ENCODE measurements at regions not wholly inside any gene's neighbourhood (a gene's known extent, or its start where the extent isn't known, plus 50 kb on each side); places are given as distances from the start of the nearest gene placed in this dataset.

DNA sequence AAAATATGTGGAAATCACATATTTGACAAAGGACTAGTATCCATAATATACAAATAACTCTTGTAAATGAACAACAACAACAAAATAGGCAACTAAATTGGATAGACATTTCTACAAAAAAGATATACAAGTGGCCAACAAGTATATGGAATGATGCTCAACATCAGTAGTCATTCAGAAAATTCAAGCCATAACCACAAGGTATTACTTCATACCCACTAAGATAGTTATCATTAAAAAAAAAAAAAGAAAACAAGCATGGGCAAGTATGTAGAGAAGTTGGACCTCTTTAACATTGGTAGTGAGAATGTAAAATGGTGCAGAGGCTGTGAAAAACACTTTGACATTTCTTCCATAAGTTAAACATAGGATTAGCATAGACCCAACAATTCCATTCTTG, 80.8 kb downstream of the CYP26A1 start:
- TF ChIP-seq JUND (IDR thresholded peaks at IDR 0.05; ENCODE audit: low read depth), result no peak
- in situ Hi-C loops (cut with HindIII; ENCODE audit: low pct_unique_long_range_greater_than_20kb, low sequenced_read_pairs), result no loop called here
- DNase-seq (ENCODE audit: low read depth in 1 of 2, low spot score in 1 of 2), result no peak

DNA sequence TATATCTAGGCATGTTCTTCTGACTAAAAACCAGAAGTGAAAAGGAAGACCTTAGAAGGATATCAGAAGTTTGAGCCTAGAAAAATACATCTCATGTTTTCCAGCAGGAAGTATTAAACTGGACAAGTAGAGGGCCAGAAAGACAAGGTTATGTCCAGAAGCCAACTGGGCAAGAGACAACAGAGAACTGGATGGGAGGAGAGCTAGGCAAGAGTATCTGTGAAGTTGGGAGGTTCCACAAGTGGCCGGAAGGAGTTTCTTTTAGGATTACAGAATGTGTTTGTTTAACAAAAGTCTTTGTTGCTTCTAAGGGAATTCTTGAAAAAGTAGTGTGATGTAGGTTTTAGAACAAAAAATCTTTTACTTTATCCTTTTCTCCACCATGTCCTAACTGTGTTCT, 86.4 kb downstream of the CYP26A1 start:
- DNase-seq (ENCODE audit: low read depth in 1 of 2, low spot score in 1 of 2), result no peak
- TF ChIP-seq JUND (IDR thresholded peaks at IDR 0.05; ENCODE audit: low read depth), result no peak
- in situ Hi-C loops (cut with HindIII; ENCODE audit: low pct_unique_long_range_greater_than_20kb, low sequenced_read_pairs), result no loop called here

DNA sequence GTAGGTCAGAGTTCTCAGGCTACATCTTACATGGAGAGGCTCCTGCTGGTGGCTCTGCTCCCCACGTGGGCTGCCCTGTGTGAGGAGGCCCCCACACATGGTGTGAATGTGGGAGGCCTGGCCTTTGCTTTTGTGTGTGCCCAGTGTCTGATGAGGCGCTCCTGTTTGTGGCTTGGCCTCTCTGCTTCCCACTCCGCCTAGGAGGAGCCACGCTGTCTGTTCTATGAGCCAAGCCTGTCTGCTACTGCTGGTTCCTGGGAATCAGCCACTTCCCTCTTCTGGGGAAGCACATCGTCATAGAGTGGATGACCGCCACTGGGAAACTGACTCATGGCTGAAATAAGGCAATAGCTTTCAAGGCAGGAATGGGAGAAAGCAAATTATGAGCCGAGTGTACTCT, 87.1 kb downstream of the CYP26A1 start:
- DNase-seq (ENCODE audit: low read depth in 1 of 2, low spot score in 1 of 2), result no peak
- in situ Hi-C loops (cut with HindIII; ENCODE audit: low pct_unique_long_range_greater_than_20kb, low sequenced_read_pairs), result no loop called here
- TF ChIP-seq JUND (IDR thresholded peaks at IDR 0.05; ENCODE audit: low read depth), result no peak

DNA sequence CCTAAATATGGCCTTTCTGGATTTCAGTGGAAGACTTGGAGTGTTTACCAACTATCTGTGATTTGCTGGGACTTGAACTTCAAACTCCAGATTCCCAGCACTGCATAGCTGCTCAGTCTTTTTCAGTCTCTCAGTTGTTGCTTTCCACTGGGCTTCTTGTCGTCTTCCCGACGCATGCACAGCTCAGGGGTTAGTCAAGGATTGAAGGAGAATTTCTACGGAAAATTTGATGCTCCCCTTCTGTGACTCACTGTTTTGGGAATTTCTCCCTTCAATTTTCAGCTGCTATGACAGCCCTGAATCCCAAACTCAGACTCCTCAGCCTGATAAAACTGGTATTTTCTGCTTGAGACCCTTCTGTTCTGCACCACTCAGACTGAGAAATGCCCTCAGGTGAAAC, 91.7 kb downstream of the CYP26A1 start:
- in situ Hi-C loops (cut with HindIII; ENCODE audit: low pct_unique_long_range_greater_than_20kb, low sequenced_read_pairs), result no loop called here
- DNase-seq (ENCODE audit: low read depth in 1 of 2, low spot score in 1 of 2), result no peak
- TF ChIP-seq JUND (IDR thresholded peaks at IDR 0.05; ENCODE audit: low read depth), result no peak

DNA sequence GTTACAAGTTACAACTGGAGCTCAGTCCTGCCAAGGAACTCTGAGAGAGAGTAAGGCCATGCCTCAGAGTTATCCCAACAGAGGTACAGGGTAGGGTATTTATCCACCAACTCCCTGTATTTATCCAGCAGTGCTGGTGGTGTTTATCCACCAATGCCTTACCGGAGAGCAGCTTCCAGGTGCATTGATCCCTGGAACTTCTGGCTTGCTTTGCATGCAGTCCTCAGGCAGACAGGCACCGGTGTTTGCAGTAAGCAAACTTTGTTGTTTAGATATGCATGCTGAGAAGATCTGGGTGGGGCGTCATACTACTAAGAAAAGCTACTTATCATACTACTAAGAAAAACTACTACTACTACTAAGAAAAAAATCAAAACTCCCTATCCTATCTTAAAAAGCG, 92.4 kb downstream of the CYP26A1 start:
- in situ Hi-C loops (cut with HindIII; ENCODE audit: low pct_unique_long_range_greater_than_20kb, low sequenced_read_pairs), result no loop called here
- DNase-seq (ENCODE audit: low read depth in 1 of 2, low spot score in 1 of 2), result peak in 1 of 2 experiments; percentile 25
- no peak for TF ChIP-seq JUND (IDR thresholded peaks at IDR 0.05; ENCODE audit: low read depth)

DNA sequence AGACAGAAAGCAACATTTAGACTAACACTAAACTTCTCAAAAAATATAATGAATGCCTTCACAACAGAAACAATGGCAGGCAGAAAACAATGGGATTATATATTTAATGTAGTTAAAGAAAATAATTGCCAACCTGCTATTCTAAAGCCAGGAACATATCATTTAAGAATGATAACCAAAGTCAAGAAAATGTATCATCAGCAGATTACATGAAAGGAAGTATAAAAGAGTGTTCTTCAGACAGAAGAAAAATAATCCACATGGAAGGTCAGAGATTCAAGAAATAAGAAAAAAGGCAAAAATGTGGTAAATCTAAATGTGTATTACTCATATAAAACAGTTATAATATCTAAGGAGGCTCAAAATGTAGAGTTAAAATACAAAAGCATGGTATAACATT, 98.1 kb downstream of the CYP26A1 start:
- no peak for TF ChIP-seq JUND (IDR thresholded peaks at IDR 0.05; ENCODE audit: low read depth)
- DNase-seq (ENCODE audit: low read depth in 1 of 2, low spot score in 1 of 2), result no peak
- in situ Hi-C loops (cut with HindIII; ENCODE audit: low pct_unique_long_range_greater_than_20kb, low sequenced_read_pairs), result no loop called here

DNA sequence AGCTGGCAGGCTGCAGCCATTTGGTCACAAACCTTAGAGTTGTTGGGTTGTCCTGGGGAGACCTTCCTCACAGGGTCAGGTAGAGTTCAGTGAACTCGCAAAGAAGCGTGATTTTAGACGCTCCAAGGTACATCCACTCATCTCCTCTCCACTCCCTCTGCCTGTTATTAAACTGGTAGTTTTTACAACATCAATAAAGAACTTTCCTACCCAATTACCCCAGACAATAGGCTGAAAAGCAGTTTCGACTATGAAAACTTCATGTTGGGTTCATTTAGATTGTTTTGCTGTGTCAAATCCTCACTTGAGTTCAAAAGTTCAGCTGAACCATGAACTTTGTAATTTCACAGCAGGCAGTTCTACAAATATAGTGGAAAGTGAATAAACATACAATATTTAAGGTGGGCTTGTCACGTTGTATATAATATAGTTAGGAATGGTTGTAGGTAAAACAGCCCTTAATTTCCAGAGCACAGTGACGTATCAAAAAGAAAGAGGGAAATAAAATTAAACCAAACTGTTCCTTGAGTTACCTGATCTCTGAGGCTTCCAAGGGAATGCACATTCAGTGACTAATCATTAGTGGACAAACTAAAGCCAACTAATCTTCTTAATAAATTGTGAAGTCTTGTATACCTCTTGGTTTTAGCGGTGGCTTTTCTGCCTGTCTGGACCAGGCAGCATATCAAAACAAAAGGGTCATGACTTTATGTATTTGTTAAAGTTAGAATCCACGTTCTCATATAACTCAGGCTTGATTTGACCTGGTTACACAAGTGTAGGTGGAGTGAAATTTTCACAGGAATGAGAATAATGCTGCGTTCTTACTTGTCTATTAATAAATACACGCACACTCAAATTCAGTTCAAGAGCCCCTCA, 100.5 kb downstream of the CYP26A1 start:
- in situ Hi-C loops (cut with HindIII; ENCODE audit: low pct_unique_long_range_greater_than_20kb, low sequenced_read_pairs), result no loop called here
- DNase-seq (ENCODE audit: low read depth in 1 of 2, low spot score in 1 of 2), result no peak
- TF ChIP-seq JUND (IDR thresholded peaks at IDR 0.05; ENCODE audit: low read depth), result no peak

DNA sequence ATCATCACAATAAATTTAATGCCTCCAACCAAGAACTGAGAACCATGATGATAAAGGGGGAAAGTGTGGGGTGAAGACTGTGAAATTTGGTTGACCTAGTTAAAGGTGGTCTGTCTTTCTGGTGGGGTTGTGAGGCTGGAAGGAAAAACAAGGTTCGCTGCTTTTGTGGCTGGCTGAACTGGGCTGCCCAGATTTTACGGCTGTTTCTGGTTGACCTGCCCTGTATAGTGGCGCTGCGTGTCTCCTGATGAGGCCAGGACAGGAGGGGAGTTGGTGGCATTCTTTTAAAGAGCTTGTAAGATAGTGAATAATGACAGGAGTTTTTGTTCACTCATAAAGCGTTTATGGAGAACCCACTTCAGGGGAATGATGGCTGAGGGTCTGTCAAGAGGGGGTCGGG, 101.8 kb downstream of the CYP26A1 start:
- DNase-seq (ENCODE audit: low read depth in 1 of 2, low spot score in 1 of 2), result no peak
- no peak for TF ChIP-seq JUND (IDR thresholded peaks at IDR 0.05; ENCODE audit: low read depth)
- in situ Hi-C loops (cut with HindIII; ENCODE audit: low pct_unique_long_range_greater_than_20kb, low sequenced_read_pairs), result no loop called here

DNA sequence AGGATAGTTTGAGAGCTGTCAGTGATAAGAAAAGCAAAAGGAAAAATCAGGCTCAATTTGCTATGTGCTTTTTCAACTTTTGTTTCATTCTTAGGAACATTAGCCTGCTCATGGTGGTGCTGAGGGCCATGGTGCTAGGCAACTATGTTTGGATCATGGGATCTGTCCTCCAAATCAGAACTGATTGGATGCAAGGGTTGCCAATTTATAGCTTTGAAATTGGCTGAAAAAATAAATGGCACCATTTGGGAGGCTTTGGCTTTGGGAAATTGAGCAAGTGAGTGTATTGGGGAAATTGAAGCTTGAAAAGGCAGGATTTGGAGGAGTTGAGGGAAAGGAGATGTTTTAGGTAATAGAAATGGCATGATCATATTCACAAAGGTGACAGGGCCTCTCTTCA, 103.8 kb downstream of the CYP26A1 start:
- in situ Hi-C loops (cut with HindIII; ENCODE audit: low pct_unique_long_range_greater_than_20kb, low sequenced_read_pairs), result no loop called here

DNA sequence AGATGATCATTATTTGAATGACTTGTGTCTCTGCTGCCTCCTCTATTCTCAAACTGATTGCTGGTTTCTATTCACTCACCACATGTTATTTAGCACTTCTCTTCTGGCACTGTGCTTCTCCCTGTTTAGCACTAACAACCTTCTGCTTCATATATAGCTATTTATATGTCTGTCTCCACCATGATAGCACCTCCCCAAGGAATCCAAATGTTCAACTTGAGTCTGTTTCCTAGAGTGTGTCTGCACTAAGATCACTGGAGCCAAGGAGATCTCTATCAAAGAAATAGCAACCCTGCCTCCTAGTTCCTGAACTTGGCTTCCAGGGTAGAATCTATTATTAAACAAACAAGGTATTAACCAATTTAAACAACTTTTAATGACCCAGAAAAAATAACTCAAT, 104.5 kb downstream of the CYP26A1 start:
- TF ChIP-seq JUND (IDR thresholded peaks at IDR 0.05; ENCODE audit: low read depth), result no peak
- in situ Hi-C loops (cut with HindIII; ENCODE audit: low pct_unique_long_range_greater_than_20kb, low sequenced_read_pairs), result no loop called here
- no peak for DNase-seq (ENCODE audit: low read depth in 1 of 2, low spot score in 1 of 2)

More for the DNA sequence above, 103.8 kb downstream of the CYP26A1 start:
- DNase-seq (ENCODE audit: low read depth in 1 of 2, low spot score in 1 of 2), result no peak
- TF ChIP-seq JUND (IDR thresholded peaks at IDR 0.05; ENCODE audit: low read depth), result no peak

DNA sequence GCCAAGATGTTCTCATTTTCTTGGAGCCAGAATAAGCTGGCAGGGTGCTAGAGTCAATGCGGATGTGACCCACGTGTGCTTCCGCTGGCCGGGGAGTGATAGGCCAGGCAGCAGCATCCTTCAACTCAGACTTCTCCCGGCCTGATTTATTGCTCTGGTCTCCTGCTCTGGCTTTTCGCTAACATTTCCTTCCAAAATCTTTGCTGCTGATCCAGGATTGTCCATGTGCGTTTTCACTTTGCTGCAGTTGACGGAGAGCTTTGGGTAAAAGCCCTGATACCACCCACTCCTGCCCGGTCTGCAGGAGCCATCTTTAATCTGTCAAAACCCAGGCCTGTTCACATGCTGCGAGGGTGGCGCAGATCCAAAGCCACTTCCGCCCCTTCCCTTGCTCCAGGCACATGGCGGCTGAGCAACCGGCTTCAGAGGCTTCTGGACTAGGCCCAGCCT, 106.8 kb downstream of the CYP26A1 start:
- in situ Hi-C loops (cut with HindIII; ENCODE audit: low pct_unique_long_range_greater_than_20kb, low sequenced_read_pairs), result no loop called here
- TF ChIP-seq JUND (IDR thresholded peaks at IDR 0.05; ENCODE audit: low read depth), result no peak
- DNase-seq (ENCODE audit: low read depth in 1 of 2, low spot score in 1 of 2), result no peak

DNA sequence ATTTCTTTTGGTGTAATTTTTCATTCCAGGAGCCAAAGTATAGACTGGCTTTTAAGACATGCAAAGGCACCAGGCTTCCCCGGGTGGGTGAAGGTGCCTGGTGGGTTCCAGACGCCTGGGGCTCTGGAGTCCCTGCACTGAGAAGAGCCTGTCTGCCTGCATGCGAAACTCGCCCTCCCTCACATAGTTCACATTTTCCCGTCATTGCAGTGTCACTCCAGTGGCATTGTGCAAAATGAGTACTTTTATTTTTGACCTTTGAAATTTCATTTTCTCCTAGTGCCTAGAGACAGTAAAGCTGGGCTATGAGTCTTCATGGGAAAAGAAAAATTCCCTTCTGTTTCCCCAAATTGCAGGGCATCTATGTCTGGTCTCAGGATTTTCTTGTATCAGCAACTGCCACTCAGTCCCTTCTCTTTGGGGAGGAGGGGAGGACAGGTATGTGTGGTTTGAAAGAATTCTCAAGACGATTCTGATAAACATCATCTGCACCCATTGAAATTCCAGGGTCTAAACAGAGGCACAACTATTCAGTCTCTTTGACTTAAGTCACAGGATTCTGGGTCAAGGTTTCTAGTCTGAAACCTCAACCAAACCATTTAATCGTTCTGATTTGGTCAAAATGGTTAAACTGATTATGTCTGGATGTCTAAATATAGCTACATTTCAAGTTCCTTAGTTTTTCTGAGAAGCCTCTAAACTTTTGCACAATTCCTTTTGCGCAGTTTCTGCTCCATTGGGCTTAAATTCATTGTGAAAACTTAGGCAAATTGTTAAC, 107.8 kb downstream of the CYP26A1 start:
- in situ Hi-C loops (cut with HindIII; ENCODE audit: low pct_unique_long_range_greater_than_20kb, low sequenced_read_pairs), result no loop called here
- TF ChIP-seq JUND (IDR thresholded peaks at IDR 0.05; ENCODE audit: low read depth), result no peak
- DNase-seq (ENCODE audit: low read depth in 1 of 2, low spot score in 1 of 2), result peak in 1 of 2 experiments; percentile 35

DNA sequence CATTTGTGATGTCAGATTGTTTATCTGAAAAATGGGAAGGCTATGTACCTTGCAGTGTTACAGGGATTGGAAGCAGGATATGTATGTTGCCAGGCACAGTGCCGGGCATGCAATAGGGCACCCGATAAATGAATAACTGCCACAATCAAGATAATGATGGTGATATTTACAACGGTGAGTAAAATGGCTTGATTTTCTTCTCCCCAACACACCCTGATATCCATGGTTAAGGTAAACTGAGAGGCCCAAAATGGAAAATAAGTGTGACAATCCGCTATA, 108.3 kb downstream of the CYP26A1 start:
- no peak for DNase-seq (ENCODE audit: low read depth in 1 of 2, low spot score in 1 of 2)
- in situ Hi-C loops (cut with HindIII; ENCODE audit: low pct_unique_long_range_greater_than_20kb, low sequenced_read_pairs), result no loop called here
- TF ChIP-seq JUND (IDR thresholded peaks at IDR 0.05; ENCODE audit: low read depth), result no peak
